HepG2 (cell line): ENCODE measurements at regions not wholly inside any gene's neighbourhood (a gene's known extent, or its start where the extent isn't known, plus 50 kb on each side); places are given as distances from the start of the nearest gene placed in this dataset.

Experiments used
- ATAC-seq: fragments of 200-7000 bp; cut with Tn5 transposase; 3 replicates; pipeline ENCODE4 v1.9.1; 2020; ENCODE audit warnings: mild to moderate bottlenecking, moderate library complexity
- BruUV-seq: library from RNA; stranded (reverse); fragments of 400-500 nt; replicated peaks from 2 replicates; lab custom pipeline; 2021; lab: Mats Ljungman, UMichigan
- CTCF ChIA-PET: fragments of 300-600 bp; formaldehyde crosslinking; extraction: SDS; loops from one replicate; lab custom pipeline; 2021; ENCODE audit warnings: low total read pairs, inconsistent platforms, low intra/inter-chr PET ratio; lab: Yijun Ruan, JAX
- POLR2A ChIA-PET: fragments of 350-600 bp; sonication (Branson Sonifier 250); formaldehyde crosslinking; loops from one replicate; lab custom pipeline; 2020; ENCODE audit warnings: antibody characterized with exemption, inconsistent platforms; lab: Yijun Ruan, JAX
- DNase-seq: peaks from one replicate; pipeline ENCODE4 v3.0.0-alpha.2; 2015; ENCODE audit warnings: low spot score
- FAIRE-seq: peaks from 3 replicates; lab custom pipeline; 2011; peaks lifted over from hg19 to GRCh38; lab: Jason Lieb, UNC
- H2AFZ ChIP-seq: one replicate; pipeline ENCODE4 v1.6.1; 2011; ENCODE audit warnings: low read length, inconsistent platforms
- H3K27ac ChIP-seq: fragments of 300-600 bp; 3 replicates; pipeline ENCODE4 v1.8.0; 2011; ENCODE audit warnings: mixed run types, mild to moderate bottlenecking, mixed read lengths, low read length, inconsistent platforms; ENCODE audit not compliant: insufficient read depth; ENCODE audit errors: extremely low read length
- H3K27me3 ChIP-seq, 2 experiments: fragments of 200-600 bp in 1 of 2; 2 replicates in 1 of 2; 3 replicates in 1 of 2; pipeline versions ENCODE4 v1.6.0 to v1.8.0; 2011; ENCODE audit warnings: low read length in 2 of 2, mild to moderate bottlenecking in 2 of 2, moderate library complexity in 2 of 2, inconsistent platforms in 1 of 2; ENCODE audit not compliant: insufficient read depth in 2 of 2, control insufficient read depth in 1 of 2
- H3K36me3 ChIP-seq, 2 experiments: fragments of 200-600 bp in 1 of 2; replicated peaks in 1 of 2; 2 replicates in 1 of 2; 3 replicates in 1 of 2; pipeline versions ENCODE4 v1.5.1 to v1.8.0; 2011; ENCODE audit warnings: low read length in 2 of 2, inconsistent platforms in 1 of 2; ENCODE audit not compliant: insufficient read depth in 2 of 2, control insufficient read depth in 1 of 2
- H3K4me1 ChIP-seq: 2 replicates; pipeline ENCODE4 v1.5.1; 2012; ENCODE audit warnings: low read length, inconsistent platforms; ENCODE audit not compliant: insufficient read depth
- H3K4me2 ChIP-seq: 2 replicates; pipeline ENCODE4 v1.6.0; 2011; ENCODE audit warnings: low read depth, low read length, inconsistent platforms
- H3K4me3 ChIP-seq, 3 experiments: fragments of 200-600 bp in 1 of 3; sonication (generic), shearing (Covaris generic) in 1 of 3; replicated peaks in 1 of 3; 2 replicates each; pipeline ENCODE4 v1.5.1; 2011 to 2016; ENCODE audit warnings: low read length in 3 of 3, inconsistent platforms in 2 of 3, low read depth in 2 of 3, mild to moderate bottlenecking in 2 of 3, control low read depth in 1 of 3, mixed read lengths in 1 of 3; ENCODE audit not compliant: insufficient read depth in 1 of 3
- H3K79me2 ChIP-seq: one replicate; pipeline ENCODE4 v1.6.1; 2011; ENCODE audit warnings: low read length, inconsistent platforms; ENCODE audit not compliant: insufficient read depth
- H3K9ac ChIP-seq: 2 replicates; pipeline ENCODE4 v1.6.0; 2011; ENCODE audit warnings: mild to moderate bottlenecking, low read depth, low read length, inconsistent platforms; ENCODE audit not compliant: insufficient read depth
- H3K9me3 ChIP-seq: 2 replicates; pipeline ENCODE4 v1.5.1; 2012; ENCODE audit warnings: mild to moderate bottlenecking, low read length
- H4K20me1 ChIP-seq: 2 replicates; pipeline ENCODE4 v1.6.0; 2011; ENCODE audit warnings: inconsistent platforms, mild to moderate bottlenecking, low read length, moderate library complexity; ENCODE audit not compliant: insufficient read depth
- KAT7 ChIP-seq: IDR thresholded peaks from 2 replicates; pipeline ENCODE4 v1.6.1; 2018; ENCODE audit warnings: borderline replicate concordance, missing compliant biosample characterization
- PTBP1 ChIP-seq: fragments of 200-400 bp; formaldehyde crosslinking; IDR thresholded peaks from 2 replicates; pipeline ENCODE4 v1.6.1; 2018; ENCODE audit warnings: low read length, low read depth; ENCODE audit not compliant: poor library complexity, severe bottlenecking
- SKIL ChIP-seq: sonication (generic); formaldehyde crosslinking; IDR thresholded peaks from 2 replicates; pipeline ENCODE4 v1.8.0; 2022; ENCODE audit warnings: missing genetic modification reagents, mild to moderate bottlenecking, moderate library complexity, borderline replicate concordance
- SOX6 ChIP-seq, 2 experiments: fragments of 450-650 bp in 1 of 2; sonication (generic) in 1 of 2; formaldehyde crosslinking in 1 of 2; IDR thresholded peaks; 2 replicates each; pipeline versions ENCODE4 v1.4.0 to v1.6.1; 2017 to 2020; ENCODE audit warnings: antibody characterized with exemption in 1 of 2, mild to moderate bottlenecking in 1 of 2, missing genetic modification reagents in 1 of 2
- STAT6 ChIP-seq: sonication (generic); formaldehyde crosslinking; IDR thresholded peaks from 2 replicates; pipeline ENCODE4 v1.4.0; 2020; ENCODE audit warnings: missing genetic modification reagents, mild to moderate bottlenecking, borderline replicate concordance
- ZFP36L1 ChIP-seq: sonication (generic); formaldehyde crosslinking; IDR thresholded peaks from 2 replicates; pipeline ENCODE4 v1.8.0; 2022; ENCODE audit warnings: mild to moderate bottlenecking, missing genetic modification reagents, moderate library complexity
- WGBS: methylation state at CpG from one replicate; pipeline ENCODE4 v1.1.6; 2017; ENCODE audit warnings: low lambda C conversion rate; 5-methylcytosine and 5-hydroxymethylcytosine counted together
- in situ Hi-C: cut with HindIII; loops from 2 replicates; pipeline ENCODE4 v1.10.0; 2017; ENCODE audit warnings: low pct_unique_long_range_greater_than_20kb; ENCODE audit not compliant: extremely low pct_ligation_motif_present
- intact Hi-C: fragments of 100-400 bp; cut with micrococcal nuclease; formaldehyde crosslinking; loops from one replicate; pipeline ENCODE4 v1.10.0; 2022; ENCODE audit not compliant: unreplicated experiment
- TF ChIP-seq, protein P1 (sequence below): sonication (generic); formaldehyde crosslinking; IDR thresholded peaks from 2 replicates; pipeline ENCODE4 v1.8.1; 2023; ENCODE audit warnings: mild to moderate bottlenecking, missing genetic modification reagents
- TF ChIP-seq, protein P2 (sequence below): sonication (generic); formaldehyde crosslinking; IDR thresholded peaks from 2 replicates; pipeline ENCODE4 v1.4.0; 2020; ENCODE audit warnings: mild to moderate bottlenecking, missing genetic modification reagents

DNA sequence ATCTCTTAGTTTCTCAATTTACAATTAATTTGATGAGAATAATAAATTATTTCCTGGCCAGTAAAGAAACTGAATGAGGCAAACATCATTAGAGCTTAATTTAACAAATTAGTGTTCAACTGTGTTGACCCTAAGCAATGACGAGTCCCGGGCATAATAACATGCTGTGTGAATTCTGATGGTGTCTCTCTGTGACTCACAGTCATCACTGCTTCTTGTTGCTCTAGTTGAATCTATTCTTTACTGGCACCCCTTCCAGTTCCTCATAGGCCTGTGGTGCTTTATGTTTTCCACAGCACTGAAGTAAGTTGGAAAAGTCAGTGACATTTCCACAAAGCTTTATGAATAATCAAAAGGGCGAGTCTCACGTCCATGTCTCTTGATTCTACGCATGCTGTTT, 57.7 kb upstream of the SLC7A11 start (continued):
- TF ChIP-seq ZFP36L1 (CRISPR knock-in tag), result no peak
- TF ChIP-seq KAT7, result no peak
- TF ChIP-seq SOX6 (IDR thresholded peaks at IDR 0.05), result no peak
- no peak for TF ChIP-seq SOX6 (CRISPR knock-in tag; IDR thresholded peaks at IDR 0.05)

DNA sequence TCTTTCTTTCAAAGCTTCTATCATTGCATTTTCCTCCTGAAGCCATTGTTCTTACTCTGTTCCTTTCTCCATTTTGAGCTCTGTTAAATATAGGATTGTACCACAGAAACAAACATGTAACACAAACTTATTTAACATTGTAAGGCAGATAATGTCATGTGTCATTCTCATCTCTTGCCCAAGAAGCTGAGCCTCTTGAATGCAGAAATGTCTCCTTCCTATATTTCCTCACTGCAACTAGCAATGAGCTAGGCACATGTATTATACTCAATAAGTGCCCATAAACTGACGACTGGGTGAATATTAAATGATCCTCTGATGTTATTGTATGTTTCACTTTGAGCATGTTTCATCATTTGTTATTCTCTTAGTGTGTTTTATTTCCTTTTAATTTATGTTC, 56.7 kb upstream of the SLC7A11 start:
- H3K4me2 ChIP-seq, result no peak overlapping the region
- H3K79me2 ChIP-seq, result no peaks in the 10 kb centered on the region
- in situ Hi-C loops, result no loop called here
- H2AFZ ChIP-seq, result no peak overlapping the region
- H4K20me1 ChIP-seq, result no peaks in the 10 kb centered on the region
- no peak overlapping the region for H3K4me3 ChIP-seq
- FAIRE-seq (no peak), ATAC-seq (no peak), DNase-seq (no peak)
- no peaks in the 10 kb centered on the region for H3K4me1 ChIP-seq
- no peaks in the 10 kb centered on the region for H3K9me3 ChIP-seq
- ChIA-PET CTCF (no interaction called here), POLR2A (no interaction called here)
- WGBS, result 0% methylated on average over 1 of the region's 1 CpG
- H3K36me3 ChIP-seq, result no peaks in the 10 kb centered on the region
- BruUV-seq, result no TSS peak
- H3K27ac ChIP-seq, result no peak overlapping the region
- no peaks in the 10 kb centered on the region for H3K27me3 ChIP-seq
- H3K9ac ChIP-seq, result no peak overlapping the region
- intact Hi-C loops, result no loop called here
- TF ChIP-seq SKIL (CRISPR knock-in tag) (no peak), STAT6 (CRISPR knock-in tag) (no peak), PTBP1 (no peak)
- TF ChIP-seq, protein P1, sequence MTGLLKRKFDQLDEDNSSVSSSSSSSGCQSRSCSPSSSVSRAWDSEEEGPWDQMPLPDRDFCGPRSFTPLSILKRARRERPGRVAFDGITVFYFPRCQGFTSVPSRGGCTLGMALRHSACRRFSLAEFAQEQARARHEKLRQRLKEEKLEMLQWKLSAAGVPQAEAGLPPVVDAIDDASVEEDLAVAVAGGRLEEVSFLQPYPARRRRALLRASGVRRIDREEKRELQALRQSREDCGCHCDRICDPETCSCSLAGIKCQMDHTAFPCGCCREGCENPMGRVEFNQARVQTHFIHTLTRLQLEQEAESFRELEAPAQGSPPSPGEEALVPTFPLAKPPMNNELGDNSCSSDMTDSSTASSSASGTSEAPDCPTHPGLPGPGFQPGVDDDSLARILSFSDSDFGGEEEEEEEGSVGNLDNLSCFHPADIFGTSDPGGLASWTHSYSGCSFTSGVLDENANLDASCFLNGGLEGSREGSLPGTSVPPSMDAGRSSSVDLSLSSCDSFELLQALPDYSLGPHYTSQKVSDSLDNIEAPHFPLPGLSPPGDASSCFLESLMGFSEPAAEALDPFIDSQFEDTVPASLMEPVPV (CRISPR knock-in tag), result no peak
- TF ChIP-seq, protein P2, sequence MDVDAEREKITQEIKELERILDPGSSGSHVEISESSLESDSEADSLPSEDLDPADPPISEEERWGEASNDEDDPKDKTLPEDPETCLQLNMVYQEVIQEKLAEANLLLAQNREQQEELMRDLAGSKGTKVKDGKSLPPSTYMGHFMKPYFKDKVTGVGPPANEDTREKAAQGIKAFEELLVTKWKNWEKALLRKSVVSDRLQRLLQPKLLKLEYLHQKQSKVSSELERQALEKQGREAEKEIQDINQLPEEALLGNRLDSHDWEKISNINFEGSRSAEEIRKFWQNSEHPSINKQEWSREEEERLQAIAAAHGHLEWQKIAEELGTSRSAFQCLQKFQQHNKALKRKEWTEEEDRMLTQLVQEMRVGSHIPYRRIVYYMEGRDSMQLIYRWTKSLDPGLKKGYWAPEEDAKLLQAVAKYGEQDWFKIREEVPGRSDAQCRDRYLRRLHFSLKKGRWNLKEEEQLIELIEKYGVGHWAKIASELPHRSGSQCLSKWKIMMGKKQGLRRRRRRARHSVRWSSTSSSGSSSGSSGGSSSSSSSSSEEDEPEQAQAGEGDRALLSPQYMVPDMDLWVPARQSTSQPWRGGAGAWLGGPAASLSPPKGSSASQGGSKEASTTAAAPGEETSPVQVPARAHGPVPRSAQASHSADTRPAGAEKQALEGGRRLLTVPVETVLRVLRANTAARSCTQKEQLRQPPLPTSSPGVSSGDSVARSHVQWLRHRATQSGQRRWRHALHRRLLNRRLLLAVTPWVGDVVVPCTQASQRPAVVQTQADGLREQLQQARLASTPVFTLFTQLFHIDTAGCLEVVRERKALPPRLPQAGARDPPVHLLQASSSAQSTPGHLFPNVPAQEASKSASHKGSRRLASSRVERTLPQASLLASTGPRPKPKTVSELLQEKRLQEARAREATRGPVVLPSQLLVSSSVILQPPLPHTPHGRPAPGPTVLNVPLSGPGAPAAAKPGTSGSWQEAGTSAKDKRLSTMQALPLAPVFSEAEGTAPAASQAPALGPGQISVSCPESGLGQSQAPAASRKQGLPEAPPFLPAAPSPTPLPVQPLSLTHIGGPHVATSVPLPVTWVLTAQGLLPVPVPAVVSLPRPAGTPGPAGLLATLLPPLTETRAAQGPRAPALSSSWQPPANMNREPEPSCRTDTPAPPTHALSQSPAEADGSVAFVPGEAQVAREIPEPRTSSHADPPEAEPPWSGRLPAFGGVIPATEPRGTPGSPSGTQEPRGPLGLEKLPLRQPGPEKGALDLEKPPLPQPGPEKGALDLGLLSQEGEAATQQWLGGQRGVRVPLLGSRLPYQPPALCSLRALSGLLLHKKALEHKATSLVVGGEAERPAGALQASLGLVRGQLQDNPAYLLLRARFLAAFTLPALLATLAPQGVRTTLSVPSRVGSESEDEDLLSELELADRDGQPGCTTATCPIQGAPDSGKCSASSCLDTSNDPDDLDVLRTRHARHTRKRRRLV (CRISPR knock-in tag), result no peak
